Adrenal gland (tissue), 9 donors: ENCODE measurements at regions not wholly inside any gene's neighbourhood (a gene's known extent, or its start where the extent isn't known, plus 50 kb on each side); places are given as distances from the start of the nearest gene placed in this dataset.

Experiments
- DNase-seq, 7 donors: peaks; one replicate each; pipeline ENCODE4 v3.0.0-alpha.2; 2019 to 2020
- H3K27ac ChIP-seq, 5 donors: fragments of 200-600 bp; sonication (generic) in 4 of 5; 1 replicate in 3 of 5; 2 replicates in 2 of 5; pipeline versions ENCODE4 v1.5.1 to v1.8.0; 2016 to 2020; ENCODE audit warnings: mild to moderate bottlenecking in 1 of 5
- H3K27me3 ChIP-seq: fragments of 200-600 bp; 2 replicates; pipeline ENCODE4 v1.8.0; 2021
- H3K36me3 ChIP-seq, 2 donors: fragments of 200-600 bp; replicated peaks in 1 of 2; 1 replicate in 1 of 2; 2 replicates in 1 of 2; pipeline versions ENCODE4 v1.5.1 to v1.8.0; 2018 to 2022
- H3K4me1 ChIP-seq, 2 donors: fragments of 200-600 bp; replicated peaks in 1 of 2; 1 replicate in 1 of 2; 2 replicates in 1 of 2; pipeline versions ENCODE4 v1.5.1 to v1.8.0; 2018 to 2021
- H3K4me3 ChIP-seq, 4 donors: fragments of 200-600 bp; sonication (generic) in 3 of 4; one replicate each; pipeline ENCODE4 v1.5.1; 2016 to 2018
- H3K9me3 ChIP-seq, 3 donors: fragments of 200-600 bp; sonication (generic) in 1 of 3; replicated peaks in 1 of 3; 1 replicate in 2 of 3; 2 replicates in 1 of 3; pipeline versions ENCODE4 v1.5.1 to v1.8.0; 2016 to 2021
- POLR2A ChIP-seq, 2 donors: fragments of 450-650 bp; IDR thresholded peaks; one replicate each; pipeline ENCODE4 v1.6.1; 2017; ENCODE audit warnings: antibody characterized with exemption in 2 of 2, mild to moderate bottlenecking in 2 of 2, moderate library complexity in 1 of 2
- WGBS, 4 donors: extraction: QIAGEN DNeasy Blood & Tissue Kit in 2 of 4; methylation state at CpG; one replicate each; pipeline versions ENCODE4 v1.1.5 to v1.1.7; 2013 to 2017; 5-methylcytosine and 5-hydroxymethylcytosine counted together
- intact Hi-C, 2 donors: fragments of 100-400 bp; cut with DNase I; formaldehyde crosslinking; loops; one replicate each; pipeline versions ENCODE4 v1.14.1 to v1.15.0; 2022 to 2023
- TF ChIP-seq, protein P1 (sequence below), 6 experiments: fragments of 450-650 bp in 4 of 6; fragments of 200-600 bp in 2 of 6; sonication (generic) in 1 of 6; IDR thresholded peaks; 1 replicate in 5 of 6; 2 replicates in 1 of 6; pipeline versions ENCODE4 v1.5.1 to v1.8.0; 2016 to 2021; ENCODE audit warnings: antibody characterized with exemption in 6 of 6, mild to moderate bottlenecking in 2 of 6, moderate library complexity in 1 of 6
- donor health status: healthy with polysubstance abuse.
- donor health status: Bipolar disorder and iron deficiency.
- donor health status: DM: yes; HTN: yes; CAD: no.
- donor health status: DM: no; HTN: no; CAD: no.
- donor health status: DM: no; HTN: no; CAD: no.

DNA sequence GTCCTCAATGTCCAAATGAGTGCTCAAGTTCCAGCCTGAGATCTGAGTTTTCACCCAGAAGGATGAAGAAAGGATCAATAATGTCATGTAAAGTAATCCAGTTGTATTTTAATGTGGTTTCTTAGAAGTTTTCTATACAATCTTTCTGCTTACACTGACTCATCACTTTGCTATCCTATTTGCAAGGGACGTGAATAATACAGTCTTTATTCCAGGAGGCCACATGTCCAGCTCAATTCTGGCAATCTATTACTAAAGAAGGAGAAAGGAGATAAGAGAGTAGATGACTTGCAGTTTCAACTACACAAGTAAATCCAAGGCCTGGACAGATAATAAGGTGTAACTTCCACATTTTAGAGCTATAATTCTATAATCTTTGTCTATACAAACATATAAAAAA lies 601.1 kb upstream of the SETBP1 start:
- intact Hi-C loops: no loop called here
- H3K4me1 ChIP-seq: no peaks in the 10 kb centered on the region
- TF ChIP-seq, protein P1, sequence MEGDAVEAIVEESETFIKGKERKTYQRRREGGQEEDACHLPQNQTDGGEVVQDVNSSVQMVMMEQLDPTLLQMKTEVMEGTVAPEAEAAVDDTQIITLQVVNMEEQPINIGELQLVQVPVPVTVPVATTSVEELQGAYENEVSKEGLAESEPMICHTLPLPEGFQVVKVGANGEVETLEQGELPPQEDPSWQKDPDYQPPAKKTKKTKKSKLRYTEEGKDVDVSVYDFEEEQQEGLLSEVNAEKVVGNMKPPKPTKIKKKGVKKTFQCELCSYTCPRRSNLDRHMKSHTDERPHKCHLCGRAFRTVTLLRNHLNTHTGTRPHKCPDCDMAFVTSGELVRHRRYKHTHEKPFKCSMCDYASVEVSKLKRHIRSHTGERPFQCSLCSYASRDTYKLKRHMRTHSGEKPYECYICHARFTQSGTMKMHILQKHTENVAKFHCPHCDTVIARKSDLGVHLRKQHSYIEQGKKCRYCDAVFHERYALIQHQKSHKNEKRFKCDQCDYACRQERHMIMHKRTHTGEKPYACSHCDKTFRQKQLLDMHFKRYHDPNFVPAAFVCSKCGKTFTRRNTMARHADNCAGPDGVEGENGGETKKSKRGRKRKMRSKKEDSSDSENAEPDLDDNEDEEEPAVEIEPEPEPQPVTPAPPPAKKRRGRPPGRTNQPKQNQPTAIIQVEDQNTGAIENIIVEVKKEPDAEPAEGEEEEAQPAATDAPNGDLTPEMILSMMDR (IDR thresholded peaks at IDR 0.05): no peak
- TF ChIP-seq POLR2A (IDR thresholded peaks at IDR 0.05): no peak
- 4 to 19% (median 15%) methylated on average over 1 of the region's 1 CpG for WGBS, 4 donors
- no peaks in the 10 kb centered on the region for H3K9me3 ChIP-seq
- H3K4me3 ChIP-seq: no peak overlapping the region
- no peak overlapping the region for H3K27ac ChIP-seq
- no peaks in the 10 kb centered on the region for H3K27me3 ChIP-seq
- H3K36me3 ChIP-seq: no peaks in the 10 kb centered on the region
- peak in 1 of 7 donors; percentile 5 for DNase-seq

DNA sequence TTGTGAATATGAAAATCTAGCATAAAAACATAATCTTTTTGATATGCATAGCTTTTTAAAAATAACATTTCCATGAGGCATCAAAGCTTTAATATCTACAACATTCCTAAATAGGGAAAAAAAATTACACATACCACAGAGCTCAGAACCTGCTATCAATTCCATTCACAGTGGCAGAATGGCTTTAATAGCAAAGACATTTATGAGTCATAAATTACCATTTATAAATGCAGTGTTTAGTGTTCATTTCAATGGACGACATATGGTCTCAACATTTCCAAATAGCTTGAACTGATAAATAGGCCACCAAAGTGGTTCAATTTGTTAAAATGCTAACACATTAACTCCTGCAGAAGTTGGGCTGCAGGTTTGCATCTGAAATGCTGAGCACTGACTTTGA lies 600.6 kb upstream of the SETBP1 start:
- WGBS, 4 donors: 56 to 74% (median 66%) methylated on average over 1 of the region's 1 CpG
- TF ChIP-seq POLR2A (IDR thresholded peaks at IDR 0.05): no peak
- TF ChIP-seq, protein P1 (IDR thresholded peaks at IDR 0.05): no peak
- DNase-seq: no peak
- H3K27ac ChIP-seq: no peak overlapping the region
- no peaks in the 10 kb centered on the region for H3K4me1 ChIP-seq
- intact Hi-C loops: no loop called here
- no peaks in the 10 kb centered on the region for H3K36me3 ChIP-seq
- H3K27me3 ChIP-seq: no peaks in the 10 kb centered on the region
- H3K9me3 ChIP-seq: no peaks in the 10 kb centered on the region
- no peak overlapping the region for H3K4me3 ChIP-seq

DNA sequence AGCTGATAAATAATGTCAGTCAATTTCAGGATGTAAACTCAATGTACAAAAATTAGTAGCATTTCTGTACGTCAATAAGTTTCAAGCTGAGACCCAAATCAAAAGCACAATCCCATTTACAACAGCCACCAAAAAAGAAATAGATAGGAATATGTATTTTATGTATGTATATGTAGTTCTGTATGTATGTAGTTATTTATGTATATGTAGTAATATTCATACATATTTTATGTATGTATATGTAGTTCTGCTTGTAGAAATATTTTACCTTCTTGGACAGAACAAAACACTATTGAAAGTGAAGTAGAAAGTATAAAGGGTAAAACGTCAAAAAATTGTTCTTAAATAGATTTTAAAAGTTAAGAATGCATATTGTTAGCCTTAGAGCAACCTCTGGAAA lies 591.0 kb upstream of the SETBP1 start:
- intact Hi-C loops: no loop called here
- H3K4me1 ChIP-seq: no peaks in the 10 kb centered on the region
- H3K27me3 ChIP-seq: no peaks in the 10 kb centered on the region
- no peak for DNase-seq
- no peak overlapping the region for H3K27ac ChIP-seq
- no peak overlapping the region for H3K4me3 ChIP-seq
- TF ChIP-seq POLR2A (IDR thresholded peaks at IDR 0.05): no peak
- TF ChIP-seq, protein P1 (IDR thresholded peaks at IDR 0.05): no peak
- H3K9me3 ChIP-seq: no peaks in the 10 kb centered on the region
- 69 to 79% (median 73%) methylated on average over 2 of the region's 2 CpGs for WGBS, 4 donors
- no peaks in the 10 kb centered on the region for H3K36me3 ChIP-seq

DNA sequence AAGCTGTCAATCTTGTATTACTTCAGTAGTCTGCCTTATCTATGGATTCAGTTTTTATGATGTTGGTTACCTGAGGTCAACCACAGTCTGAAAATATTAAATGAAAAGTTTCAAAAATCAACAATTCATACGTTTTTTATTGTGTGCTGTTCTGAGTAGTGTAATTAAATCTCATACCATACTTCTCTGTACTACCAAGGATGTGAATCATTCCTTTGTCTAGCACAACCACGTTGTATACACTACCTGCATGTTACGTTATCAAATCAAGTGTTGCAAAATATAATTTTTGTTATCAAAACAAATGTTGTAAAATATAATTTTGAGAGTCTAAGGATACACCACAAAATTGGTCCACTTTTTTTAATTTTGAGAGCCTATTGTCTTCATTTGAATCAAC lies 590.2 kb upstream of the SETBP1 start:
- Histone ChIP-seq H3K27me3 (no peaks in the 10 kb centered on the region), H3K27ac (no peak overlapping the region), H3K9me3 (no peaks in the 10 kb centered on the region), H3K4me1 (no peaks in the 10 kb centered on the region), H3K36me3 (no peaks in the 10 kb centered on the region), H3K4me3 (no peak overlapping the region)
- DNase-seq: no peak
- TF ChIP-seq, protein P1 (IDR thresholded peaks at IDR 0.05): no peak
- no peak for TF ChIP-seq POLR2A (IDR thresholded peaks at IDR 0.05)
- WGBS, 4 donors: 64 to 71% (median 67%) methylated on average over 3 of the region's 3 CpGs
- intact Hi-C loops: no loop called here
